HG02885 (cell line): ENCODE measurements at regions not wholly inside any gene's neighbourhood (a gene's known extent, or its start where the extent isn't known, plus 50 kb on each side); places are given as distances from the start of the nearest gene placed in this dataset.

Source experiments
- ATAC-seq: cut with Tn5 transposase; IDR thresholded peaks from one replicate; pipeline ENCODE4 v1.9.1; 2021; ENCODE audit warnings: mild to moderate bottlenecking; ENCODE audit not compliant: unreplicated experiment, poor library complexity

DNA sequence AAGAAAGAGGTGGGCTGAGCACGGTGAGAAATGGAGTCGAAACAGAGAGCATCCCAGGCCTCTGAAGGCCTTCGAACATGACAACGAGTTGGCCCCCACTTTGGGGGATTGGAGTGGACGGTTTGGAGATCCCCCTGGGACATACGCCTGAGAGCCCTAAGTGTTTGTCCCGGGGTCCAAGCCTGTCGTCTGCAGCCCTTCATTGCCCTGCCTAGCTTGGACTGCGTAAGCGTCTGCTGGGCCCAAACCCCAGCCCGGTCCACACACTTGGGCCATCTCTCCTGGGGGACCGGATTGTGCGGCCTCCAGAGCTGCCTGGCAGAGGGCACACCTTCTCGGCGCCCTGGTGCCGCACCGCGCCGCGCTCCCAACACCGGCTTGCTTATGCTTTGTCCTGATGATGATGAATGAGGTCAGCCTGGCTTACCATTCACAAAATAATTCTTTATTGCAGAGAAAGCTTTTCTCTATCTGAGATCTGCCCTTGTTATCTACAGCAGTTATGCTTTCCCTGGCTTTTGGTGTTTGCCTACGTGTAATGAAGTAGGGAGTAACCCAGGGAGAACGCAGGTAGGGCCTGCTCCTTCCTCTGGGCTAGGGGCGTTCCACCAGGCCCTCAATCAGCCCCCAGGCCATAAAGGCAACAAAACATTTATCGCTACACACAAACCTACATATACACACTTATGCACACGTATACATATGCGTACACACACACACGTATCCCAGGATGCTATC is 85.9 kb upstream of the PPARA start:
- no peak for ATAC-seq

DNA sequence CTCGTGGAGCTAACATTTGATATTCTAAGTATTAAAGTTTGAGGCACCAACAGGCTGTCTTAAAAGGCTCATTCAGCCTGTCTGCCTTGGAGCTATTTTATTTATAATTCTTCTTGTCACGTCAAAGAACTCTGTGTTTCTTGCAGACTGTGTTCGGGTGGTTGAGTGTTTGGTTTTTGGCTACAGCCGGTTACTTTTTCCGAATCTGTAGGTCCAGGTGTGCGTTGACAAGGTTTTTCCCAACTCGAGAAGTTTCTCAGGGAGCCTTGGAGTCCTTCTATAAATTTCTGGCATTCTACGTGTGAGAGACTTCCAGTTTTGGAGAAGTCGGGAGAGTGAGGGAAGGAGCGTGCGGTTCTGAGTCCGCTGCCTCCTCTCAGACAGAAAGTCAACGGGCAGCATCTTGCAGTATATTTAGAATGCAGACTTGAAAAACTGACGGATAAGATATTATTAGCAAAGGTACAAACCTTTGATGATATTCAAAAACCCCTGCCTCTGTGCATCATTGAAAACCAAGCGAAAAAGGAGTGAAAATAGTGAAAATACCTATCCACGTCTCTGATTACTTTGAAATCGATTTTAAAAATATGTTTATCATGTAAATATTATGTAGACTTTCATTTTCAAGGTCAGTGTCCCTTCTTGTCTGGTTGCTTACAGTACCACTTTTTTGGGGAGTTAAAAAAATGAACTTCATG is 85.2 kb upstream of the PPARA start:
- no peak for ATAC-seq

DNA sequence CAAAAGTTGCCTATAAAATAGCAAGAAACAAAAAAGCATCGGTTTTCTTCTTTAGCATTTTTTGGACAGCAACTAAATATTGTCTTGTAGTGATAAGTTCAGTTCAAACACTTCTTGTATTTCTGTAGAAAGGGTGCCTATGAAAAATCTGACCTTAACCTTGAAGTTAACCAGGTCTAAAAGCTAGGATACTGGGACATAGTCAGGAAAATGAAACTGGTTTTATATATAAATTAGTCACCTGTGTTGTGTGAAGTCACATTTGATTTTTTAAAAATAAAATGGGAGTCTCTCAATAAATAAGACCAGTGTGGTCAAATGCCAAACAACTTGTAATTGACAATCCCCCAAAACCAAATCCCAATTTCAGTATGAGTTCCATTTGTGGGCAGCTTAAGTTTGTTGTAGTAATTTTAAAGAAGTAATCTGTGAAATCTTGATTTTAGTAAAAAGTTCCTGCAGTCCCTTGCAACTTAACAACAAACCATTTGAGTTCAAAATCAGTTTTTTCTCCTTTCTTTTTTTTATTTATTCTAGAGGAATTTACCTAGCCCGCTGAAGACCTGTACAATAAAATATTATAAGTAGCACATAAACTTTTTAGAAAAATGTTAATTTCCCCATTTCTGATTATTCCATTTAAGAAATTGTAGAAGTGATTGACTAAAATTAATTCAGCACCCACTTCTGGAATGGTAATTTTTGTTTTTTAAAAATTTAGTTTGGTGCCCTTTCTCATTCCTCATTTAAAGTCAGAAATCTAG is 84.5 kb upstream of the PPARA start:
- no peak for ATAC-seq

DNA sequence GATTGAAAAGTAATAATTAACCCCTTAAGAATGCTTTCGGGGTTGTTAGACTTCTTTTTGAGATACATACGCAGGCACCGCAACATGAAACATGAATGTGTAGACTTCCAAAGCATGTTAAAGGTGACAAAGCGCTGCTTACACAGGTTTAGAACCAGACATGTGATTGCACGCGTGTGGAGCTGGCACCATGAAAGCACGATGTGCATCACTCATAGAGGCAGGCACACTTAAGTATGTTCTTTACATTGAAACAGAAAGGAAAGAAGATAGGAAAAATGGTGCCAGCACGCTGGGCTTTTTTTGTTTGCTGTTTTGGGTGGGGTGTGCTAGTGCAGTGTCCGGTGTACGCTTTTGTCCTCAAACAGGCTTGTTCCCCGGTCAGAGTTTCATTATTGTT is 83.6 kb upstream of the PPARA start:
- no peak for ATAC-seq

DNA sequence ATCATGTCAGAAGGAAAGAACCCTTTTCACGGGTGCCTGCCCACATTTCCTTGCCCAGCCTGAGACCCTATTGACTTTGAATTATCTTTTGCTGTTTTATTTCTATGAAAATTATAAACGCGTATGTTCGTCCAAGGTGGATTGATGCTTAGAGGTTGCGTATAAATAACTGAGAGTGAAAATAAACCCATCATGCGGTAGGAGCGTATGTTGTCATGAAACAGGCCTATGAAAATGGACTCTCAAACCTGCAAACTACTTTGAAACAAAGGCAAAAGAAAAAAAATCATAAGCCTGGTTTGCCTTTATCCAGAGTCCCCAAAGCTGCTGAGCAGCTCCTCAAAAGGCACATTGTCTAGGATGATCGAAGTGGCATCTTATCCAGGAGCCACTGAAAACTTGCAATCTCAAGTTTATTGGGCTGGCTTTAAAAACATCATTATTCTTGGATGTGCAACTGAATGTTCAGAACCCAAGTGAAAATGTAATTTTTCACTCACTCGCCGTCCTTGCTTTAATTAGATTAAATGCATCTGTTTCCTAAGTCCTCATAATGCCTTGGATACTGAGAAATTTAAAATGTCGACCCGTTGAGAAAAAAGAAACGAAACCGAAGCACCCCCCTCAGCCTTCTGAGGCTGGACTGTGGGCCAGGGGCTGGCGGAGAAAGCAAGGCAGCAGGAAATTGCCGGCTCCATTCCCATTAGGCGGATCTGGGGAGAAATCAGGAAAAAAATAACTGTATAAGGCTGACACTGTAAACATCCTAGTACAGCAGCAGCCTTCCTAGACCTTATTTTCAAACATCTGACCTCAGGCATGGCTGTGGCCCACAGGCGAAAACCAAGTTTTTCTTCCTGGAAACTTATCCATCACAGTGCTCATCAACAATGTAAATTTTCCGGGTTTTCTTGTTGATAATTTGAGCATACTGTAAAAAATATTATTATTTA is 82.9 kb upstream of the PPARA start:
- ATAC-seq: no peak

DNA sequence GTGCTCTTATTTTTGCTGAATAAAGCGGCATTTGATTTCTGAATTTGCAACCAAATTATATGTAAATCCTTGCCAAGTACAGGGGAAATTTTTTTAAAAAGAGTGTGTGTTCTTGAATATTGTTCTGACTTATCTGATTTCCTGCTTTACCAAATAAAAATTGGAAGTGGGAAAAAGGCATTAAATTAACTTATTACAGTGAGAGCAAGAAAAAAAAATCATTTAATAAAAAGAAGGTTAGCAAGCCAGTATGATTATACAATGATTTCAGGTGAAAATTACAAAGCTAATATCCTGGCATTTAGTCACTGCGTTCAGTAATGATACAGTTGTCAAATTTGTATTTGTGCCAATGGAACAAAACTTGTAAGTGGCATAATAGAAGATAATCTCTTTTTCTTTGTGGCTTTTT is 82.1 kb upstream of the PPARA start:
- no peak for ATAC-seq

DNA sequence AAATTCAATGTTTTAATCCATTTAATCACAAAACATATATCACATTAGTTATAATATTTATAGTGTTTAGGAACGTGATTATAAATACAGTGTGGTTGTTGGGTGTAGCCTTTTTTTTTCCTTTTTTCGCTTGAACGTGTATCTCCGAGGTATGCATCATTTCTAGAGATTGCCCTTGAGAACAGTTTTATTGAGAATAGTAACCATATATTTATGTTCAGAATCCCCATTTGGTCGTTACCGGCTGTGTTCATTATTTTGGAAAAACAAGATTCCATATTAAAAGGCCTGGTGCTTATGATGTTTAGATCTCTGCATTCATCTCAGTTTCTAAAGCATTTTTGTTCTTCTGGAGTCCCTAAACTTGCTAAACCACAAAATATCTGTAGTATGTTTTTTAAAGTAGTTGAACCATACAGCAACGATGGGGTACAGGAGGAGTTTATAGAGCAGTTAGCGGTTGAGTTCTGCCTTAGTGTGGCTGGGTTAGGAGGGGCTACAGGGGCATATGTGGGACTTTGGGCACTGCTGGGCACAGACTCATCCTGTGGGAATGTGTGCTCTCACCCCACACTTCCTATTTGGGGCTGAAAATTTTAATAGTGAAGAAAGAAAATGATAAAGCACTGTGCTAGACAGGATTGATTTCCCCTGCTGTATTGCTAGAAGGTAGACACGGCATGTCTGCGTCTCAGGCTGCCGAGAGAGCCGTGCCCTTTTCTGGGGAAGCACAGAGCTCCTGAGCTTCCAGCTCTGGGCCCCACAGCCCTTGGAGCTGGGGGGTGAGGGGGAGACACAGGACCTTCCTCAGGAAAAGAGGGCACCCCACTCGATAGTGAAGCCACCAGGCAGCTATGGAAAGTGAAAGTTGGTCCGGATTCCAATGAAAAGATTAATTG is 81.5 kb upstream of the PPARA start:
- no peak for ATAC-seq

DNA sequence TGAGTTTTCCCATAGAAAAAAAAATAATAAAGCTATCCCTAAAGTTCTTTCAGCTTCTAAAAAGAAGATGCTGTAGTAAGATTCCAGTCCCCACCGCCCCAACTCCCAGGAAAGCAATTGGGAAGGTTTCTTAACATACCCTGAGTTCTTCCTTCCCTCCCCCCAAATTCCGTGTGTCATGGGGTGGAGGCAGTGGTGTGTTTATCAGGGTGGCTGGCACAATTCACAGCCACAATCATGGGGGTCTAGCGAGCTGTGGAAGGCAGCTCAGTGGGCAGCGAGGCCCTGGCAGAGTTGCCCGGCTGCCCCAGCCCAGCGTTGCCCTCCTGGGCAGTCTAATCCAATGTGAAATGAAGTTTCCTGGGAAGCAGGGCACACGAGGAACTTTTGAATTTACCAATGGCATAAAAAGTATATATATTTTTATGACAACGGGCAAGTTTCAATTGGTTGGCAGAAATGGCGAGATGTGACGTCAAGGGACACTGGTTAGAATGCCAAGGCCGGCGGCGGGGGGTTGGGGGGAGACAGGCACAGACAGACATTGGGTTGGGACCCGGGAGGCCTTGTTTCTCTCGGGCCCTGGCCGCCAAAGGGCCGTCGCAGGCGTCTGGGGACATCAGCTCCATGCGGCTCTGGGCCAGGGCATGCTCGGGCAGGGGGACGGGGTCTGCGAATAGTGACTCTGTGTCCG is 80.7 kb upstream of the PPARA start:
- no peak for ATAC-seq

DNA sequence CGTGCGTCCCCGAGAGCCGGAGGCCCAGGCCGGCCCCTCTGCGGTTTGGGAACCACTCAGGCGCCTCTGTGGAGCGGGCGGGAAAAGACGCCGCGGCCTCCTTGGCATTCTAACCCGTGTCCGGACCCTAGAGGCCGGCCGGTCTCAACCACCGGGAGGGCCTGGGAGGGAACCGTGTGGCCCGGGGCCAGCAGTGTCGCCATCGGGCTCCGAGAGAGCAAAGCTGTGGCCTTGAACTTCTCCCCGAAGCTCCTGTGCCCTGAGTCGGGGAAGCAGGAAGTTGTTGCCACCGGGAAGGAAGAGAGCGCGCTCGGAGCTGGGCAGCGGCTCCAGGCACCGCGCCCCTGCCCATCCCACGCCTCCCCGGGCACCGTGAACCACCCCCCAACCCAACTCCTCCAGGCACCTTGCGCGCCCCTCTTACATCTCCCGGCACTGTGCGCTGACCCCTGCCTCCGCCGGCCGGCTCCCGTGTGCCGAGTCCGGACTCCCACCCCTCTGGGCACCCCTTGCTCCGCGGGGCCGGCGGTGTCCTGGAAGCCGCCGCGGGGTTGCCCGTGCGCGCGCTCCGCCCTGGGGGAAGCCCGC is 80.0 kb upstream of the PPARA start:
- ATAC-seq: peak; percentile 23

DNA sequence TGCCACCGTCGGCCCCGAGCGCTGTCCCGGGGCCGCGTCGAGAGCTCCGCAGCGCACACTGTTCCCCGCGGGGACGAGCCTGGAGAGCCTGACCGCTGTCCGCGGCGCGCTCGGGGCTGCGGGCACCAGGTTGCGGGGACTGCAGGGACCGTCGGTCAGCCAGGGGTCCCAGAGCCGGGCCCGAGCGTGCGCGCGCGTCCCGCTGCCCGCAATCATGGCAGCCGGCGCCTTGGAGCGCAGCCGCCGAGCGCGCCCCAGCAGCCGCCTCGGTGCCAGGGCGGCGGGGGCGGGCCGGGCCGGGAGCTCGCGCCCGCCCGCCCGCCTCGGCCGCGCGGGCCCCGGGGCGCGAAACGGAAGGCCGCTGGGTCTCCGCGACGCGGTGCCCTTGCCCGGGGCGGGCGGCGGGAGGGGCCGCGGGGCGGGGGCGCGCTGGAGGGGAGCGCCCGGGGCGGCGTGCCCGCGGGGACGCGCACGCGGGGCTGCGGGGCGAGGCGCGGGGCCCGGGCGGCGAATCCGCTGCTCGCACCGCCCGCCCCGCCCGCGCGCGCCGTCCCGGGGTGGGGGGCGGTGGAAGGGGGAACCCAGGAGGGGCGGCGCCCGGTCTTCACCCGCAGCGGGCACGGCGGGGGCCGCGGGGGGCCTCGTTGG is 79.4 kb upstream of the PPARA start:
- peak; percentile 47 for ATAC-seq

DNA sequence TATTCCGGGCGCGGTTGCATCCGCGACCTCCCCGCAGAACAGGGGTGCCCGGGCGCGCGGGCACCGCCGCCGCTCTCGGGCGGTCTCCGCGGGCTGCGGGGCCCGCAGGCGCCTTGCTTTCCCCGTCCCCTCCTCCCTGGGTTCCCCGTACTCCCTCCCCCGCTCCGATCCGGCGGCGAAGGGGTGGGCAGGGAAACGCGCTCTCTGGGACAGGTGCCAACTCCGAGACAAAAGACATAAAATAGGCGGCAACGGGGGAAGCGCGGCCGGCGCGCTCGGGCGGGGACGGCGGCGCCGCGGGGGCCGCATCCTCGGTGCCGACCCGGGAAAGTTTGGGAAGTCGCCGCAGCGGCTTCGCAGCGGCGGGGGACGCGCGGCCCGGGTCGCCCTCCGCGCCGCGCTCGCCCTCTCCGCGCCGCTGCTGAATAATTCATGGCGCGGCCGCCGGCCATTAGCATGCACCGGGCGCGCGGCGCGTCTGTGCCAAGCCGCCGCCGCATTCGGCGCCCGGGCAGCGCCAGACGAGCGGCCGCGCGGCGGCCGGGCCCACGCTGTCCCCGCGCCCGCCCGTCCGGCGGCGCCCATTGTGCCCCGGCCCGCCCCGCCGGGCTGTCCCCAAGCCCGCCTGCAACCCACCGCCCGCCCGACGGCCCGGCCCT is 78.7 kb upstream of the PPARA start:
- ATAC-seq: peak; percentile 41

DNA sequence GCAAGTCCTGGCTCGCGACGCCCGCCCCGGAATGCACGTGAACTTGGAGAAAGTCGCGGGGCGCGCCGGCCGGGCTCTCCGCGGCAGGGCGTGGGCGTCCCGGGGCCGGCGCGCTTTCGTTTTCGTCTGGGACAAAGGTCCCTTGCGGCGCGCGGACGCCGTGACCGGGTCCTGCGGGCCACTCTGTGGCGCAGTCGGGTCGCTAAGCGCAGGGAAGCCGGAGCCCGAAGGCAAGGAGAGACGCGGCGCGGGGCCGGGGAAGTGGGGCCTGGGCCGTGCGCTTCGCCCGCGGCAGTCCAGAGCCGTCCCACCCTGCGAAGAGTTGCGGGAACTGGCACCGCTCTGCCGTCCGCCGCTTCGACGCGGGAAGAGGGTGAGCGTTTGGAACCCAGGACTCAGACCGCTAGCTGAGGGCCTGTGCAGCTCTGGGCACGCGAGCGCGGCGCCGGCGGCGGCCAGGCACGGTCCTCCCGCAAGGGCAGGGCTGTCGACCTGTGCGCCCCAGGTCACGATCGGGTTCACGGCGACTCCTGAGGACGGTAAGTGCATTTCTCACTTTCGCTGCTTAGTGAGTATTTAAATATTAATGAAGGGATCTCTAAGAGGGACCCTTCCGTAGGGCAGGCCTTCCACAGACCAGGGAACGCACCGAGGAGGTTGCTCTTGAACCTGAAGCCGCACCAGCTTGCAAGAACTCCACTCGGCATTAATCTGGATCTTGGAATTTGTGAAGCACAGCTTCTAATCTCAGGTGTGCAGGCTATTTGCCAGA is 78.0 kb upstream of the PPARA start:
- peak; percentile 46 for ATAC-seq

DNA sequence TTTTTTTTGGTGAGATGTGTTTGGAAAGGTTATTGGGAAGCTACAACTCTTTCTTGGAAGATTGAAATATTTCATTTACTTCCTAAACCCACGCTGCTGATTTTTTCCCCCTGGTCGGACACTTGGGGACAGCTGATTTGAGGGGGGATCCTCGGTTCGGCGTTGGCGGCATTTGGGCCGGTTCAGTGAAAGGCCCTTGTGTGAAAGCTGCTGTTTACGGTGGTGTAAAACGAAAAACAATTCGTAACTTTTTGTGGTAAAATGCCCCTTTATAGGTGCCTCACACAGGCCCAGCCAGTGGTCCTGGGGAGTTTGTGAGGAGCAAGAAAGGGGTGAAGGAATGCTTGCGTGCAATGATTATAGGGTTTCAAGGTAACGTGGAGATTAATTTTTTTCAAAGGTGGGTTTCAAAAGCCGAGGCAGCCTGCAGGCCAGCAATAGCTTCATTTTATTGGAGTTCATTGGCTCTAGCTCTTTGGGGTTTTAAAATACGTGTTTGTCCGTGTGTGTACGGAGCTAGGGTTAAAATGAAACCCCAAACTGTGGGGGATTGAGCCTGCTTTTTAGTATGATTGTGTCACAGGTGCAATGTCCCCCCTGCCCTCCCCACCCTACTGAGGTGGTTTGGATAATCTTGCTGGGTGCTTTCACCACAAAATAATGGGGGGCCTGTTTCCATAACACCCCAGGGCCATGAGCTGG is 77.2 kb upstream of the PPARA start:
- ATAC-seq: no peak

DNA sequence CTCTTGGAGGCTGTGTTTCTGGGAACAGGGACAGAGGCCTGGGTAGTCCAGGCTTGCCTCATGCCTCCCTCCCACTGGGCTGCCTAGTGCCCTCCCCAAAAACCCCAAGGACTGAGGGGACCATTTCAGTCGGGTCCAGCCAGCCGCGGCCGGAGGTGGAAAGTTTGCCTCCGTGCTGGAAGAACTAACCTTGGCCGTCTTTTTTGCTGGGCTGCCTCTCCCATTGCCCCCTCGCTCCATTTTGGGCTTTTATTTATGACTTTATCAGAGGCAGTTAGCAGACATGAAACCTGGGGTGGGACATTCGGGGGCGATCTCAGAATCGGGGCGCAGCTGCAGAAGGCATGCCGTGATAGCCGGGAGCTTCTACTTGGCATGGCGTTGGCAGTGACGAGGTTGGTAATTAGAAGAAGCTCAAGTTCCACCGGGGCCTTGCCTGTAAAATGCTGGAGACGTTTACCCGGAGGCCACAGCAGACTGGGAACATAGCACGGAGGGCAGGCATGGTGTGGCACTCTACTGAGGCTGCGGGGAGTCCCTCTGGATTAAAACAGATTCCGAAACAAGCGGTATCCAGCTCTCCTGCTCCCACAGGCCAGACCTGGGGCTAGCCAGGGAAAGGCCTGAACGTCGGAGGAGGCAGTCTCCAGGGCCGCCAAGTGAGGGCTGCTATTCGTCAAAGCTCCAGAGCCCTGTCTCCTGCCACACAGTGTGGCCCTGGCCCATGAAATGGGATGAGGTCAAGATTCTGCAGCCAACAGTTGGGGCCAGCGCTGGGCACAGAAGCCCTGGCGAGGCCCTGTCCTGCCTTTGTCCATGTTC is 76.4 kb upstream of the PPARA start:
- ATAC-seq: no peak
